Mucosa of descending colon (tissue), 3 donors: ENCODE measurements at regions not wholly inside any gene's neighbourhood (a gene's known extent, or its start where the extent isn't known, plus 50 kb on each side); places are given as distances from the start of the nearest gene placed in this dataset.

ENCODE experiments used
- ATAC-seq: fragments of 200-7000 bp; cut with Tn5 transposase; one replicate; pipeline ENCODE4 v1.9.1; 2020; ENCODE audit warnings: mild to moderate bottlenecking, moderate library complexity
- DNase-seq, 3 donors: peaks; one replicate each; pipeline ENCODE4 v3.0.0-alpha.2; 2020
- H3K36me3 ChIP-seq: fragments of 200-600 bp; one replicate; pipeline ENCODE4 v1.8.0; 2021; ENCODE audit warnings: low read depth, mild to moderate bottlenecking
- H3K4me1 ChIP-seq: fragments of 200-600 bp; one replicate; pipeline ENCODE4 v1.8.0; 2021; ENCODE audit warnings: low read depth, mild to moderate bottlenecking
- H3K4me3 ChIP-seq: fragments of 200-600 bp; one replicate; pipeline ENCODE4 v1.8.0; 2021; ENCODE audit warnings: mild to moderate bottlenecking
- H3K9me3 ChIP-seq: fragments of 200-600 bp; one replicate; pipeline ENCODE4 v1.8.0; 2021; ENCODE audit warnings: mild to moderate bottlenecking
- CTCF ChIP-seq: fragments of 200-600 bp; IDR thresholded peaks from one replicate; pipeline ENCODE4 v1.8.0; 2022; ENCODE audit warnings: antibody characterized with exemption, mild to moderate bottlenecking
- intact Hi-C, 2 donors: fragments of 100-400 bp; cut with DNase I in 1 of 2; cut with micrococcal nuclease in 1 of 2; formaldehyde crosslinking; loops; one replicate each; pipeline versions ENCODE4 v1.11.0 to v1.11.1; 2022; cut with DNase I, micrococcal nuclease
- donor health status: DM: no; HTN: no; CAD: no; lungs with moderate emphysema.
- donor health status: DM: no; HTN: no; CAD: no.
- donor health status: DM: no; HTN: yes; CAD: no.

GRCh38 chr13:57823704-57824103 is 192.2 kb downstream of the PCDH17 start:
- Histone ChIP-seq H3K36me3 (no peaks in the 10 kb centered on the region), H3K4me1 (no peaks in the 10 kb centered on the region), H3K9me3 (peaks cover 42% of the 10 kb centered on the region), H3K4me3 (no peak overlapping the region)
- no peak for ATAC-seq
- TF ChIP-seq CTCF: no peak
- no peak for DNase-seq
- intact Hi-C loops: no loop called here

- intact Hi-C loops: no loop called here
These were observed 192.6 kb downstream of the PCDH17 start for GRCh38 chr13:57824121-57824520.

GRCh38 chr13:57825066-57825465 is 193.5 kb downstream of the PCDH17 start:
- no peak for TF ChIP-seq CTCF
- Histone ChIP-seq H3K4me1 (no peaks in the 10 kb centered on the region), H3K4me3 (no peak overlapping the region), H3K9me3 (peaks cover 40% of the 10 kb centered on the region), H3K36me3 (no peaks in the 10 kb centered on the region)
- DNase-seq (no peak), ATAC-seq (no peak)
- intact Hi-C loops: no loop called here

More at GRCh38 chr13:57824121-57824520, 192.6 kb downstream of the PCDH17 start:
- no peak for TF ChIP-seq CTCF
- Histone ChIP-seq H3K36me3 (no peaks in the 10 kb centered on the region), H3K4me1 (no peaks in the 10 kb centered on the region), H3K4me3 (no peak overlapping the region), H3K9me3 (peaks cover 45% of the 10 kb centered on the region)
- ATAC-seq (no peak), DNase-seq (no peak)

- DNase-seq: no peak
- TF ChIP-seq CTCF: no peak
- Histone ChIP-seq H3K36me3 (no peaks in the 10 kb centered on the region), H3K9me3 (peaks cover 27% of the 10 kb centered on the region), H3K4me3 (no peak overlapping the region), H3K4me1 (no peaks in the 10 kb centered on the region)
- intact Hi-C loops: no loop called here
- no peak for ATAC-seq
These were observed 198.0 kb downstream of the PCDH17 start for GRCh38 chr13:57829496-57829895.

GRCh38 chr13:57832187-57832586 is 200.6 kb downstream of the PCDH17 start:
- no peaks in the 10 kb centered on the region for H3K4me1 ChIP-seq
- H3K36me3 ChIP-seq: no peaks in the 10 kb centered on the region
- TF ChIP-seq CTCF: no peak
- ATAC-seq: no peak
- H3K9me3 ChIP-seq: peaks cover 27% of the 10 kb centered on the region
- no peak overlapping the region for H3K4me3 ChIP-seq
- DNase-seq: no peak
- intact Hi-C loops: no loop called here

GRCh38 chr13:57837801-57838200 is 206.3 kb downstream of the PCDH17 start:
- ATAC-seq (no peak), DNase-seq (no peak)
- no peaks in the 10 kb centered on the region for H3K4me1 ChIP-seq
- peaks cover 43% of the 10 kb centered on the region for H3K9me3 ChIP-seq
- H3K4me3 ChIP-seq: no peak overlapping the region
- no peaks in the 10 kb centered on the region for H3K36me3 ChIP-seq
- no peak for TF ChIP-seq CTCF
- intact Hi-C loops: no loop called here
